Gastrocnemius medialis (tissue), 4 donors: ENCODE measurements at regions not wholly inside any gene's neighbourhood (a gene's known extent, or its start where the extent isn't known, plus 50 kb on each side); places are given as distances from the start of the nearest gene placed in this dataset.

Experiments
- POLR2A ChIP-seq, 2 donors: fragments of 450-650 bp; IDR thresholded peaks; one replicate each; pipeline ENCODE4 v1.6.1; 2017; ENCODE audit warnings: antibody characterized with exemption in 2 of 2, mild to moderate bottlenecking in 2 of 2, moderate library complexity in 2 of 2
- TF ChIP-seq, protein P1 (sequence below), 5 experiments: fragments of 450-650 bp in 3 of 5; fragments of 200-600 bp in 2 of 5; sonication (generic) in 2 of 5; IDR thresholded peaks in 4 of 5; conservative IDR thresholded peaks in 1 of 5; 1 replicate in 4 of 5; 2 replicates in 1 of 5; pipeline ENCODE4 v1.5.1; 2016 to 2019; ENCODE audit warnings: antibody characterized with exemption in 5 of 5, mild to moderate bottlenecking in 3 of 5, moderate library complexity in 3 of 5

DNA sequence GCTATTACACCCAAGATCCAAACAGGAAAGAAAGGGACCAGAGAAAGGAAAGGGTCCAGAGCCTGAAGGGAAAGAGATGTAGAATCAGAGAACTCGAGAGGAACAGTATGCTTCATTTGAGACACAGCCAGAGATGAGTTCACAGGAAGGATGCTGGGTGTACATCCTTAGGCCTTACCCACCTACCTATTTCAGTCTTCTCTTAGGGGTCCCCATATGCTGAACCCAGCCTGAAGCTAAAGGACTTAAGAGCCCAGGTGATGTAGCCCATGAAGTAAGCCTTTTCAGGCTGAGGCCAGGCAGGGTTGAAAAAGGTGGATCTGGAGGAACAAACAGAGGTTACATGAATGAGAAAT, 338.0 kb upstream of the KCNH8 start:
- no peak for TF ChIP-seq POLR2A (IDR thresholded peaks at IDR 0.05)
- TF ChIP-seq, protein P1, sequence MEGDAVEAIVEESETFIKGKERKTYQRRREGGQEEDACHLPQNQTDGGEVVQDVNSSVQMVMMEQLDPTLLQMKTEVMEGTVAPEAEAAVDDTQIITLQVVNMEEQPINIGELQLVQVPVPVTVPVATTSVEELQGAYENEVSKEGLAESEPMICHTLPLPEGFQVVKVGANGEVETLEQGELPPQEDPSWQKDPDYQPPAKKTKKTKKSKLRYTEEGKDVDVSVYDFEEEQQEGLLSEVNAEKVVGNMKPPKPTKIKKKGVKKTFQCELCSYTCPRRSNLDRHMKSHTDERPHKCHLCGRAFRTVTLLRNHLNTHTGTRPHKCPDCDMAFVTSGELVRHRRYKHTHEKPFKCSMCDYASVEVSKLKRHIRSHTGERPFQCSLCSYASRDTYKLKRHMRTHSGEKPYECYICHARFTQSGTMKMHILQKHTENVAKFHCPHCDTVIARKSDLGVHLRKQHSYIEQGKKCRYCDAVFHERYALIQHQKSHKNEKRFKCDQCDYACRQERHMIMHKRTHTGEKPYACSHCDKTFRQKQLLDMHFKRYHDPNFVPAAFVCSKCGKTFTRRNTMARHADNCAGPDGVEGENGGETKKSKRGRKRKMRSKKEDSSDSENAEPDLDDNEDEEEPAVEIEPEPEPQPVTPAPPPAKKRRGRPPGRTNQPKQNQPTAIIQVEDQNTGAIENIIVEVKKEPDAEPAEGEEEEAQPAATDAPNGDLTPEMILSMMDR (IDR thresholded peaks at IDR 0.05 in 4 of 5, conservative IDR thresholded peaks at IDR 0.05 in 1 of 5): no peak
